NCI-H146 (cell line): ENCODE measurements at regions not wholly inside any gene's neighbourhood (a gene's known extent, or its start where the extent isn't known, plus 50 kb on each side); places are given as distances from the start of the nearest gene placed in this dataset.
A peak's percentile ranks its signal among the peaks of the same experiment; 100 is the strongest.

Experiments
- DNase-seq: peaks from one replicate; lab custom pipeline; 2025; lab: John Stamatoyannopoulos, UW

DNA sequence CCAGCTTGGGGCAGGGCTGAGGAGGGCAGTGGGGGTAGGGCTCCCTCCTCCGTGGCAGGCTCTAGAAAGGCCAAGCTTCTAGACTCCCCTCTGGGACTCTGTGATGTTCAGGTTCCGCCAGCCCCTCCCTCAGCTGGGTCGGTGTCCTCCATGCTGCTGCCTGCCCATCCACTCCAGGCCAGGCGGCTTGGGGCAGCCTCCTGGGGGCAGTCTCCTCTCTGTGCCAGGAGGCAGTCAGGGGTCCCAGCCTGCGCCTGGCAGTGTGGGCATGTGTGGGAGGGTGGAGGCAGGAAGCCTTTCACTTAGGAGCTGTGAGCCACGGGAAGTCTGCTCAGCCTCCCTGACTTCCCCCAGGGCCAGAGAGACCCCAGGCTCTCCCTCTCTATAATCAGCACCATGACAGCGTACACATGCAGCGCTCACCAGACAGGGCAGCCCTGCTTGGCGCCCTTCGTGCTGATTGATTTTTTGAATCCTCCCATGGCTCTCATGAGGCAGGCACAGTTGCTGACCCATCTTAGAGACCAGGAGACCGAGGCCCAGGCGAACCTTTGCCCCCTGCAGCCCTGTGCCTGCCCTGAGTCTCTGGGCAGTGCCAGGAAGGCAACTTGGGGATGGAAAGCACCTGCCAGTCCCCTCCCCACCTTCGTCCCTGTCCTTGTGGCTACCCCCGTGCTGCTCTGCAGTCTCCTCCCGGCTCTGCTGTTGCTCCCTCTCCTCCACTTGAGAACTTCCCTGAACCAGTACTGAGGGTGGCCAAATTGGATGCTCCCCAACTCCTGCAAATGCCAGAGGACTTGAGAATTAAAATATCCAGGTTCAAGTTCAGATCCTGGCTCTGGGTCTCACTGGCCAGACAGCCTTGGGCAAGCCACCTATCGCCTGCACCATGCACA, 234.7 kb upstream of the GSE1 start:
- DNase-seq = no peak

DNA sequence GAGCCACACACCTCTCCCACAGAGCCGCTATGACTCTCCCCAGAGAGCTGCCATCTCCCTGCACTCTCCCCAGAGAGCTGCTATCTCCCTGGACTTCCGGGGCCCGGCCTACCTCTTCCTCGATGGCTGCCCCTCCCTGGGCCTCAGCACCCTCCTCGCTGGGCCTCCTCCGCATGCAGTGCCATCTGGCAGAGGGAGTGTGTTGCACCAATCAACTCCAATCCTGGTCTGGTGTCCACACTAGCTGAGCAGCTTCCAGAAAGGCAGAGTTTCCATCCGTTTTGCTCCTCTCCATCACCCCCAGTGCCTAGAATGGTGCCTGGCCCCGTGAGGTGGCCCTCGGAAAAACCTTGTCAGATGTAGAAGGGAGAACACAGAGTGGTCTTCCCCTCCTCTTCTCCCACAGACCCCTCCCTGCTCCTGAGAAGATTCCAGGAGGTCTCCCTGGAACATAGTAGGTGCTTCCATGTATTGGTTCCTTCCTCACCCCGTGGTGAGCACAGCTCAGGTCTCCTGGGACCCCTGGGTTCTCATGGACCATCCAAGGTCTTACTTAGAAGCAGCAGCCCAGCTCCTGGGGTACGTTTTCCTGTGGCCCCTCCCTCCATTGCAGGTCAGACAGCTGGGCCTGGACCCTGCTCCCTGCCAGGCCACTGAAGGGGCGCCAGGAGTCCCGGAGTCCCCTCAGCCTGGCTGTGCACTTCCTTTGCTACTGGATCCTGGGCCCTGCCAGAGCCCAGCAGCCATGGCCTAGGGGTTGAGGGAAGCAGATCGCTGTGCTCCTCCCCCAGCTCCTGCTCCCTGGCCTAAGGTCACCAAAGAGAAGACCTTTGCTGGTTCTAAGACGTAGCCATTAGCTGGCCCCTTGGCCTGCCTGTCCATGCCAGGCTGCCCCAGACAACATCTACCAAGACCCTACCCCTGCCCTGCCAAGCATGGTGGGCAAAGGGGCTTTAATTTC, 233.8 kb upstream of the GSE1 start:
- no peak for DNase-seq

DNA sequence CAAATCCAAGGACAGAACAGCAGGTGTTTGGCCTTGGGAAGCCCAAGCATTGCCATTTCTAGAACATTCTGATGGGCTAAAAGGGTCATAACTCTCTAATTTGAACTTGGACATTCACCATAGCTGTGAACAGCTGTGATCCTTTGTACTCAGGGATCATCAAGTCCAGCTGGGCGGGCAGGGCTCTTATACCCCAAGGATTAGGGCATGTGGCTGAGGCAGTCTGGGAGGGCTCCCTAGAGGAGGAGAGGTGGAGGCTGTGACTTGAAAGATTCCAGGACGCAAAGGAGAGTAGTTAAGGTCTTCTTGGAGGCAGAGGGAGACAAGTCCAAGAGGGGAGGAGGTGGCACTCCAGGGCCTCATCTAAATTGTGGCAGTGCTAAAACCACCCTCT, 233.1 kb upstream of the GSE1 start:
- DNase-seq = no peak

DNA sequence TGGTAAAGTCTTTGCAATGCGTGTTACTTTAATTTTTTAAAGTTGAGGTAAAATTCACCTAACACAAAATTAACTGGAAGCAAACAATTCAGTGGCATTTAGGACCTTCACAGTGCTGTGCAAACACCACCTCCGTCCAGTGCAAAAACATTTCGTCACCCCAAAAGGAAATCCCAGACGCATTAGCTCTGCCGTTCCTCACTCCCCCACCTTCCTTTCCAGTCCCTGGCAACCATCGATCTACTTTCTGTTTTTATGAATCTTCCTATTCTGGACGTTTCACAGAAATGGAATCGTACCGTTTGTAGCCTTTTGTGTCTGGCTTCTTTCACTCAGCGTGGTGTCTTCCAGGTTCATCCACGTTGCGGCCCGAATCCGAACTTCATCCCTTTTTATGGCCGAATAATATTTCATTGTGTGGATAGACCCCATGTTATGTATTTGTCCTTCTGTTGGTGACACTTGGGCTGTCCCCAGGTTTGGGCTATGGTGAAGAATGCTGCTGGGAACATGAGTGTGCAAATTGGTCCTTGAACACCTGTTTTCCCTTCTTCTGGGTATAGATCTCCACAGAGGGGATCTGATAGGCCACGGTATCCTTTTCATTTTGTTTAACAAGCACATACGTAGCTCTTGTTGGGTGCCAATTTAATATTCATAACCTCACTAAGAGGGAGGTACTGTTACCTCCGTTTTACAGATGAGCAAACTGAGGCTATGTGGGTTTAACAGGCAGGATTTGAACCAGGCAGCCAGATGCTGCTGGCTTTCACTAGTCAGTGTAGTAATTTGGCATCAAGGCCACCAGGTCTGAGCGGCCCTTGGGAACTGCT, 232.0 kb upstream of the GSE1 start:
- no peak for DNase-seq

DNA sequence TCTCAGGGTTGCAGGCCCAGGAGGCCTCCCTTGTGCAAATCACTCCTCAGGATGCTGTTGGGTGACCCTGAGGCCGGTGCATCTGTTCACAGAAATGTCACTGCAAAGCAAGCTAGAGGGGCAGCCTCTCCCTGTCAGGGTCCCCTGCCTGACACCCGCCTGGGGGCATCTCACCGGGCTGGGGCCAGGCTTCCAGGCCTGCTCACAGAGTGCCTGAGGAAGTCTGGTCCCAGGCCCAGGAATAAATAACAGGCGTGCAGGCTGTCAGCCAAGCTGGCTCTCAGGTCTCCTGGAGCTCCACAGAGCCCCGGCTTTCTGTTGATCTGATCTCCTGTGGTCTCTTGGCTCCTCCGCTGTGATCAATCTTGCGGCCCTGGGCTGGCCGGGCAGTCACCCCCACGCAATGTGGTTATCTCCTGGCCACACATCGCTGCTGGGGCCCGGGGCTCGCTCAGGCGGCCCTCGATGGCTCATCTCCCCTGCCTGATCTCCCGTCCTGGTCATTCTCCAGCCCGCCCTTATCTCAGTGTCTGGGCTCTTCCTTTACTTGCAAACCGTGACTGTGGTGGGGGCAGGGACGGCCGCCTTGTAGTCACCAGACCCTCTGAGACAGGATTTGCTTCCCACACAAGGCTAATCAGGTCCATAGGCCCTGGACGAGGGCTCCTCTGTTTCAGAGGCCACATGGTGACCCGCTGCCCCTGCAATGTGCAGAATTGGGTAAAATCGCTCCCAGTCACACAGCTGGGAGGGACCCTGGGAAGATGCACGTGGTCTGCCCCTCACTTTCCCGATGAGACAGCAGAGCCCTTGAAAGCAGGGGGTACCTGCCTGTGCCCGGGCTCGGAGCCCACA, 231.2 kb upstream of the GSE1 start:
- DNase-seq = no peak

DNA sequence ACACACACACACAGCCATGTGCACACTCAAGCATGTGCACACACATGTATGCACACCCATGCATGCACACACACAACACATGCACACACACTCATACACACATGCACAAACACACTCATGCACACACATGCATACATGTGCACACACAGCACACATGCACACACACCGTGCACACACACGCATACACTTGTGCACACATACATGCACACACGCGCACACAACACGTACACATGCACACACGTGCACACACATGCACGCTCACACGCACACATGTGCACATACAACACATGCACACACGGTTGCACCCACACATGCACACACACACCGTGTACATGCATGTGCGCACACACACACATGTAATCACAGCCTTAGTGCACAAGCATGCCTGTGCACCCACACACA, 230.4 kb upstream of the GSE1 start:
- no peak for DNase-seq

- DNase-seq = no peak
These were observed 229.0 kb upstream of the GSE1 start for GRCh38 chr16:85383836-85384832.

GRCh38 chr16:85384833-85385462, 228.2 kb upstream of the GSE1 start:
- peak; percentile 90 for DNase-seq

DNA sequence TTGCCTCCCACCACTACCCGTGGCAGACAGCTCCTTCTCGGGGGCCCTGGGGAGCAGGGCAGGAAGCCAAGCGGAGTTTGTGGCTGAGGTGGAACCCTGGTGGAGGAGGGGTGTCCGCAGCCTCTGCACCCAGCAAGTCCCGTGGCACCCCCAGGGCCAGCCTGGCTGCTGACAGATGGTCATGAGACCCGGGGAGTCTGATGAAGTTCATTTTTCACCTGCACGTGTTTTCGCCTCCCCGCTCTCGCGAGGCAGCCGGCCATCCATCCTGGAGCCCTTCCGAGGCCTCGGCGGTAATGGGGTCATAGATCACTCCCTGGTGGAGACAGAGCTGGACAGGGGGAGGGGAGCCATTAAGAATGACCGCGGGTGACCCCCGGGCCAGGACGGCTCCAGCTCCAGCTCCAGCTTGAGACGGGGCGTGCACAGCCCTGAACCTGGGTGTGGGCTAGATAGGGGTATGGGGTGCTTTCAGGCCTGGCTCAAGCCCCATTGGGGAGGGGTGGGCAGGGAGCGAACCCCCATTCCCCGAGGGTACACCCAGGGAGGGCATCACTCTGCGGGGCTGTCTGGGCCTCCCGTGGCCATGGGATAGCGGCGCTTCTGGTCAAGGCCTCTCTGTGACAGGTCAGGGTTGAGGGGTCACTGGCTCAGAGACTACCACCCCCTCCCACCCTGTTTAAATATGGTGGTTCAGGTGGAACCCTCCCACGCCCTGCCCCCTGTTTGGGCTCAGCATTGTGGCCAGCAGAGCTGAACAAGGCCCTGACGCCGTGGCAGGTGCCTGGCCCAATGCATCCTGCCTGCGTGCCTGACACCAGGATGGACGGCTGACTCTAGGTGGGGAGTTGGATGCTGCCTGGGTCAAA, 227.4 kb upstream of the GSE1 start:
- DNase-seq = no peak

DNA sequence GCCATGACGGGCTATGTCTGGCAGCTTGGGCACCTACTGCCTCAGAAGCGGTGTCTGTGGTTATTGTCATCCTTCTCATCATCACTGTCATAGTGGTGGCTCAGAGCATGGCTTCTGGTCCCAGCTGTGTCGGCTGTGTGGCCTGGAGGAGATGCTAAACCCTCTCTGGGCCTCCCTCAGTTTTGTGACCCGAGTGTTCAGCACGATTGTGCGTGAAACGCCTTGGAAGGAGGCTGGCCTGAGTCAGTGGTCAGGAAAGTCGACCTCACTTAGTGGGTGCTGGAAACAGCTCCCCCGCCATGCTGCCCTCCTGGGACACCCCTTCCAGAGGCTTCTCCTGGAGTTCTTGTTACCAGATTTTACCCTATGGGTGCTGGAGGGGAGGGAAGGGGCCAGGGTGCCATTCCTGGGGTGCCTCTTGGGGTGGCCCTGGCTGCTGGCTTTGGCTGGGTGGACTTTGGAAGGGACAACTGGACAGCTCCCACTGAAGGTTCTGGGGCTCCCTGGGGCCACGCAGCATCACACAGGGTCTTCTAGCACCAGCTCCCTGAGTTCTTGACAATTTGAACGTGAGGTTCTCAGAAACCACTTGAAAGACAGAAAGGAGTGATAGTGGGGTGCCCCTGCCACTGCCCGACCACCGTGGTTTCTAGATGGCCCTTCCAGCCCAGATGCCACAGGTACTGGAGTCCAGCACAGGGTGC, 226.5 kb upstream of the GSE1 start:
- no peak for DNase-seq

DNA sequence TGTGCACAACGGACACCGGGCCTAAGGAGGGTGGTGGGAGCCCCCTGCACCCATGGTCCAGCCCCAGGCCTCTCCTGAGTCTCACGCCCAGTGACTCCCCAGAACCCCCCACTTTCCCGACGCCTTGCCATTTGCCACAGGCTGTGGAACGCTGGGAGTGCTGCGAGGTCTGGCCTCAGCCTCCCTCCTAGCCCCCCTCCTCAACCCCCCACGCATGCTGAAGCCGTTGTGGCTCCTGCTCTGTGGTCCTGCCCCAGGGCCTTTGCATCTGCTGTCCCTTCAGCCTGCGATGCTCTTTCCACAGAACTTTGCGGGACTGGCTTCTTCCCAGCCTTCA, 226.0 kb upstream of the GSE1 start:
- DNase-seq = no peak

GRCh38 chr16:85387731-85388295, 225.3 kb upstream of the GSE1 start:
- DNase-seq = no peak

DNA sequence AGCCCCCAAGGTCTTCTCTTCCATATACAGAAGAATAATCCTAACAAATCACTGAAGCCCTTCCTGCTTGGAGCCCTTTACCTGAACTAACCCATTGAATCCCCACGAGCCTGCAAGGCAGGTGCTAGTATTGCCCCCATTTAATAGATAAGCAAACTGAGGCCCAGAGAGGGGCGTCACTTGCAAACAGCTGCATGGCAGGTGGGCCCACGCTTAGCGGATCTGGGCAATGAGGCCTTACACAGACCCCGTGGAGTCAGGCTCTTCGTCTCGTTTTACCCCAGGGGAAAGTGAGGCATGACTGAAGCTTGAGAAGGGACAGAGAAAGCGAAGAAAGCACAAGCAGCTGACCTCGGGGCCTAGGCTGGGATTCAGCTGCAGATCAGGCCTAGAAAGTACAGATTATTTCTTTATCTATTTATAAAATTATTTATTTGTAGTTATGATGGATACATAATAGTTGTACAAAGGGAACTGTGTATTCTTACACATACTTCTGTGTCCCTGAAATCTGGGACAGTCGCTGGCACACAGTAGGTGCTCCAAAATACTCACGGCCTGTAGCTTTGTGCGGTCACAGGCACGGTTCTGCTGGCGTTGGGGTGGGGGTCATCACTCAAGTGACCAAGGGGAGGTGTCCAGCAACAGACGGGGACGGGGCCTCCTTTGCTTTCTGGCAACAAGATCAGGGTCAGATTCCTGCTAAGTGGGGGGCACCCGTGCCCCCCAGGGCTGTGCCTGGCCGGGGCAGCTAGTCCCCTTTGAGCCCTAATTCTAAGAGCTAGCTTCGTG, 223.2 kb upstream of the GSE1 start:
- DNase-seq = no peak

DNA sequence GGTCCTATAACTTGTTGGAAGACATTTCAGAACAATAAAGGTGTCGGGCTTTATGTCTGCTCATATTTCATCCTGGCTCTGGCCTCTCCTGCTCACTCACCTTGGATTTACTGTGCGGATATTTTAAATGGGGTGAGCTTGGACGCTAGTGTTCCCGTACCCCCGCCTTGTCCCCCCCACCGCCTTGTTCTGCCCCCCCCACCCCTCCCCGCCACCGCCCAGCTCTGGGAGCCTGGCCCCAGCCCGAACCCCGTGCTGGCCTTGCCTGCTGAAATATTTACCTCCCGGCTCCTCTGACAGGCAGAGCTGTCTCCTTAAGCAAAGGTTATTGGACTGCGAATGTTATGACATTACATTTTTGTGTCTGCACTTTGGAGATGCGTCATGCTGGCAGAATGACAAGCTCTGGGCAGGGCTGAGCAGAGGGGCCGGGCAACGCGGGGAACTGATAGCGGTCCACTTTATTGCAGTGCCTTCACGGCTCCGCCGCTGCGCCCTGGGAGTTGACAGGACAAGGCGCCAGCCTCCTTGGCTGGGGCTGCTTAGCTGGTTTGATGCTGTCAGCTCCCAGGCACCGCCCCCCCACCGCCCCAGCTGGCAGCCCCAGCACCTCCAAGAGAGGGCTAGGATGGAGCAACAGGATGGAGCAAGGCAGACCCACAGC, 222.5 kb upstream of the GSE1 start:
- DNase-seq = peak; percentile 9

- DNase-seq = no peak
These were observed 221.9 kb upstream of the GSE1 start for GRCh38 chr16:85391175-85391707.
